ENCODE measurements at regions not wholly inside any gene's neighbourhood (a gene's known extent, or its start where the extent isn't known, plus 50 kb on each side); places are given as distances from the start of the nearest gene placed in this dataset.

DNA sequence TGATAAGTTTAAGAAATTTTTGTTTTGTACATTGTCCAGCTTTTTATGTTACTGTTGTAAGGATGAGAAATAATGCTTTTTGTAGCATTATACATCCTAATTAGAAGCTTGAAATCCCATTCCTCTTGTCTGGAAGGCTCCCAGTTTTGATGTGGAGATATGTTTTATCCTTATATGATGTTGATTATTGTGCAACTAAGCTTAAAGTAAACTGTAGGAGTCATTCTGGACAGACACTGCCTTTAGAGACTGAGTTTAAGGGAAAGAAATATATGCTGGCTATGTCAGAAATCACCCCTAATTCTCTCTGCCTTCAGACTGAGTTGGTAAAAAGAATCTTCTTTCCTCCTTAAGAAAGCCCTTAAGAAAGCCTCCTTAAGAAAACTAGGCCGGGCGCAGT lies 670.4 kb downstream of the ZPLD1 start:
- TF ChIP-seq POLR2A (IDR thresholded peaks at IDR 0.05): no peak
- TF ChIP-seq, protein P1, sequence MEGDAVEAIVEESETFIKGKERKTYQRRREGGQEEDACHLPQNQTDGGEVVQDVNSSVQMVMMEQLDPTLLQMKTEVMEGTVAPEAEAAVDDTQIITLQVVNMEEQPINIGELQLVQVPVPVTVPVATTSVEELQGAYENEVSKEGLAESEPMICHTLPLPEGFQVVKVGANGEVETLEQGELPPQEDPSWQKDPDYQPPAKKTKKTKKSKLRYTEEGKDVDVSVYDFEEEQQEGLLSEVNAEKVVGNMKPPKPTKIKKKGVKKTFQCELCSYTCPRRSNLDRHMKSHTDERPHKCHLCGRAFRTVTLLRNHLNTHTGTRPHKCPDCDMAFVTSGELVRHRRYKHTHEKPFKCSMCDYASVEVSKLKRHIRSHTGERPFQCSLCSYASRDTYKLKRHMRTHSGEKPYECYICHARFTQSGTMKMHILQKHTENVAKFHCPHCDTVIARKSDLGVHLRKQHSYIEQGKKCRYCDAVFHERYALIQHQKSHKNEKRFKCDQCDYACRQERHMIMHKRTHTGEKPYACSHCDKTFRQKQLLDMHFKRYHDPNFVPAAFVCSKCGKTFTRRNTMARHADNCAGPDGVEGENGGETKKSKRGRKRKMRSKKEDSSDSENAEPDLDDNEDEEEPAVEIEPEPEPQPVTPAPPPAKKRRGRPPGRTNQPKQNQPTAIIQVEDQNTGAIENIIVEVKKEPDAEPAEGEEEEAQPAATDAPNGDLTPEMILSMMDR (IDR thresholded peaks at IDR 0.05): no peak
